Heart right ventricle (tissue), 16 donors: ENCODE measurements at regions not wholly inside any gene's neighbourhood (a gene's known extent, or its start where the extent isn't known, plus 50 kb on each side); places are given as distances from the start of the nearest gene placed in this dataset.

Experiments
- ATAC-seq, 8 donors: fragments of 200-7000 bp; cut with Tn5 transposase; one replicate each; pipeline ENCODE4 v1.9.1; 2020; ENCODE audit warnings: mild to moderate bottlenecking in 8 of 8, moderate library complexity in 8 of 8, moderate number of reproducible peaks in 1 of 8
- DNase-seq, 2 donors: peaks; one replicate each; pipeline ENCODE4 v3.0.0-alpha.2; 2020
- H3K27ac ChIP-seq, 10 donors: fragments of 200-600 bp; sonication (generic) in 2 of 10; one replicate each; pipeline versions ENCODE4 v1.5.0 to v1.8.0; 2020 to 2022; ENCODE audit warnings: mild to moderate bottlenecking in 3 of 10
- H3K27me3 ChIP-seq, 7 donors: fragments of 200-600 bp; one replicate each; pipeline ENCODE4 v1.8.0; 2021 to 2022; ENCODE audit warnings: mild to moderate bottlenecking in 2 of 7
- H3K36me3 ChIP-seq, 9 donors: fragments of 200-600 bp; sonication (generic) in 1 of 9; one replicate each; pipeline versions ENCODE4 v1.5.0 to v1.8.0; 2020 to 2022; ENCODE audit warnings: mild to moderate bottlenecking in 2 of 9
- H3K4me1 ChIP-seq, 9 donors: fragments of 200-600 bp; sonication (generic) in 1 of 9; one replicate each; pipeline versions ENCODE4 v1.5.0 to v1.8.0; 2020 to 2022; ENCODE audit warnings: mild to moderate bottlenecking in 4 of 9
- H3K4me3 ChIP-seq, 10 donors: fragments of 200-600 bp; sonication (generic) in 2 of 10; one replicate each; pipeline versions ENCODE4 v1.5.0 to v1.8.0; 2020 to 2022; ENCODE audit warnings: mild to moderate bottlenecking in 7 of 10, moderate library complexity in 2 of 10
- H3K9me3 ChIP-seq, 11 donors: fragments of 200-600 bp in 10 of 11; sonication (generic) in 2 of 11; one replicate each; pipeline versions ENCODE4 v1.5.0 to v1.8.0; 2013 to 2022; ENCODE audit warnings: mild to moderate bottlenecking in 2 of 11, control low read depth in 1 of 11, moderate library complexity in 1 of 11
- WGBS, 2 donors: extraction: QIAGEN DNeasy Blood & Tissue Kit; methylation state at CpG; one replicate each; pipeline ENCODE4 v1.1.7; 2013; ENCODE audit warnings: inconsistent platforms in 1 of 2; 5-methylcytosine and 5-hydroxymethylcytosine counted together
- intact Hi-C, 10 donors: fragments of 100-400 bp; cut with DNase I; formaldehyde crosslinking; loops; one replicate each; pipeline versions ENCODE4 v1.11.1 to v1.14.2; 2022
- TF ChIP-seq, protein P1 (sequence below), 9 donors: fragments of 200-600 bp; sonication (generic) in 2 of 9; IDR thresholded peaks; one replicate each; pipeline versions ENCODE4 v1.5.0 to v1.8.0; 2021 to 2022; ENCODE audit warnings: antibody characterized with exemption in 9 of 9, mild to moderate bottlenecking in 5 of 9, moderate library complexity in 1 of 9
- donor health status: Arrhythmogenic right ventricular cardiomyopathy.
- donor health status: ischemic (EF 13 %, LVEDD 7.1; RV severe dilation, severe dysfunction).
- donor health status: healthy with polysubstance abuse.
- donor health status: DM: no; HTN: yes; CAD: no.
- donor health status: DM: no; HTN: no; CAD: no.
- donor health status: ischemic (EF 25% LVEDD 6.9; RV normal size, moderate dysfunction).
- donor health status: ischemic (EF 25% LVEDD 5.7; RV mildly dilated, moderate dysfunction).
- donor health status: healthy.
- donor health status: DM: yes; HTN: yes; CAD: no.
- donor health status: Ischemic cardiomyopathy.
- donor health status: ischemic (EF 35%, LVEDD 5.7; RV mildly dilated, moderate dysfunction).
- donor health status: nonischemic (EF 11% LVEDD 7.7; RV severe dilation, severe dysfunction).
- donor health status: DM: yes; HTN: yes; CAD: no.
- donor health status: PGD.
- donor health status: ischemic (EF 29% LVEDD 5.4; RV normal size, mild dysfunction).
- donor health status: nonischemic (EF 23%, LVEDD 6.1; RV moderate dilation, normal function).

DNA sequence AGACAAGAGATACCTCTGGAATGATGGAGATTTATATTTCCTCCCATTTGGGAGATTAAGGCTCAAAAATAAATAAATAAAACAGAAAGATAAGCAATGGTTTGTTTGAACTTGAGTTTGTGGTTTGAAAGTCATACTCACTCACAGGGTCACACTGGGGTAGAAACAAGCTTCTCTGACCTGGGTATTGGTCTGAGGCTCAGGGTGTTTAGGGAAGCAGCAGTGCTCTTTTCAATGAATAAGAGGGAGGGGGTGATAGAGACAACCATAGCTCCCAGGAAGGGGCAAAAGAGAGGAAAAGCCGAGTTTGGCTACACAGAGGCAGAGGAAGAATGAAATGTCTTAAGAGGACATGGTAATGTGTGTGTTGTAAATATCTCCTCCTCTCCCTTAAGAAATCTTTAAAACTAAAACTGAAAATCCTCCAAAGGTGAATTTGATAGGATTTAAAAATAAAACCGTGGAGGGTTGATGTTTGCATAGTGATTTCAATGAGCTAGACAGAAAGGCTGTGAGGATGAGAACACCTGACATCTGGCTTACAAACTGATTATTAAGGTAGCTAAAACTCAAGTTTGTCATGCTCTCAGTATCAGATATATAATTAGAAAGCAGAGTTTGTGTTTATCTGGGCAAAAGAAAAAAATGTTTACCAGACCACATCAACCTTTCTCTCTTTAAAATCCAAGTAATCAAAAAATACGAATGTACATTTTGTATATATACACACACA, 159.9 kb upstream of the TMEFF2 start:
- H3K4me3 ChIP-seq = no peak overlapping the region
- TF ChIP-seq, protein P1, sequence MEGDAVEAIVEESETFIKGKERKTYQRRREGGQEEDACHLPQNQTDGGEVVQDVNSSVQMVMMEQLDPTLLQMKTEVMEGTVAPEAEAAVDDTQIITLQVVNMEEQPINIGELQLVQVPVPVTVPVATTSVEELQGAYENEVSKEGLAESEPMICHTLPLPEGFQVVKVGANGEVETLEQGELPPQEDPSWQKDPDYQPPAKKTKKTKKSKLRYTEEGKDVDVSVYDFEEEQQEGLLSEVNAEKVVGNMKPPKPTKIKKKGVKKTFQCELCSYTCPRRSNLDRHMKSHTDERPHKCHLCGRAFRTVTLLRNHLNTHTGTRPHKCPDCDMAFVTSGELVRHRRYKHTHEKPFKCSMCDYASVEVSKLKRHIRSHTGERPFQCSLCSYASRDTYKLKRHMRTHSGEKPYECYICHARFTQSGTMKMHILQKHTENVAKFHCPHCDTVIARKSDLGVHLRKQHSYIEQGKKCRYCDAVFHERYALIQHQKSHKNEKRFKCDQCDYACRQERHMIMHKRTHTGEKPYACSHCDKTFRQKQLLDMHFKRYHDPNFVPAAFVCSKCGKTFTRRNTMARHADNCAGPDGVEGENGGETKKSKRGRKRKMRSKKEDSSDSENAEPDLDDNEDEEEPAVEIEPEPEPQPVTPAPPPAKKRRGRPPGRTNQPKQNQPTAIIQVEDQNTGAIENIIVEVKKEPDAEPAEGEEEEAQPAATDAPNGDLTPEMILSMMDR (IDR thresholded peaks at IDR 0.05) = no peak
- H3K27ac ChIP-seq = no peak overlapping the region
- H3K4me1 ChIP-seq = no peaks in the 10 kb centered on the region
- H3K27me3 ChIP-seq = no peaks in the 10 kb centered on the region
- DNase-seq (no peak), ATAC-seq (no peak)
- no peaks in the 10 kb centered on the region for H3K36me3 ChIP-seq
- WGBS, 2 donors = 65 to 67% methylated on average over 3 of the region's 3 CpGs
- H3K9me3 ChIP-seq = no peaks in the 10 kb centered on the region
- intact Hi-C loops = no loop called here

DNA sequence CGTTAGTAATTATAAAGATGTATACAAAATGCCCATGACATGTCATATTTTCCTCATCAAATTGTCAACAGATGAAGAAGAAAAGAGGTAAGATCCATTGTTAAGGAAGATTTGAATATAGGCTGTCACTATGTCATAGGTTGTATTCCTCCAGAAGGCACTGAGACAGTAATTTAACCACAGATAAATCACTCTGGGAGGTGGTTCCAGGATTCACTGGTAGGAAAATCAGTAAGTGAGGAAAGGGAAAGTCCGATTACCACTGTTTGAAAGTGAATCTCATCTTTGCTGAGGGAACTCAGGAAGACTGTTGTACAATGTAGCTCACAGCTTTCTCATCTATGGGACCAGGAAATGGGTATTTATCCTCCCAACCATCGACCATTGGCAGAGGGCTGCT, 152.8 kb upstream of the TMEFF2 start:
- Histone ChIP-seq H3K27me3 (no peaks in the 10 kb centered on the region), H3K4me3 (no peak overlapping the region), H3K9me3 (peaks cover 0 to 15% (median 0%) of the 10 kb centered on the region in 11 donors), H3K27ac (no peak overlapping the region), H3K4me1 (no peaks in the 10 kb centered on the region), H3K36me3 (no peaks in the 10 kb centered on the region)
- TF ChIP-seq, protein P1 (IDR thresholded peaks at IDR 0.05) = no peak
- ATAC-seq (no peak), DNase-seq (no peak)
- WGBS, 2 donors = 75 to 81% methylated on average over 3 of the region's 3 CpGs
- intact Hi-C loops = no loop called here

DNA sequence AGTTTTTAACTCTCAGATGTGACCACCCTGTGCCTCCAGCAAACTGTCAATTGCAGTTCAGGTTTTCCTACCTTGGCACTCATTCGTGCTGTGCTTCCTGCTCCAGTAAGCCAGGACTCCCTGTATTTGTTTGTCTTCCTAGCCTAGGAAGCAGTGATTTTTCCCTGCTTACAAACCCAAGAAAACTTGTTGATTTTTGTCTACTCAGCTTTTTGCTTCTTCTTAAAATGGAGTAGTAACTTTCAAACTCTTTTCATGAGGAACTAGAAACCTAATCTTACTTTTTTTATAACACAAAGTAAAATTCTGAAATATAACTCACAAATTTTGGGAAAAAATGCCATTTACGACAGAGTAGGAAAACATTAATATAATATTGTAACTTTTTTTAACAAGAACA, 150.6 kb upstream of the TMEFF2 start:
- WGBS, 2 donors = 75 to 88% methylated on average over 2 of the region's 2 CpGs
- Histone ChIP-seq H3K4me1 (no peaks in the 10 kb centered on the region), H3K4me3 (no peak overlapping the region), H3K27me3 (no peaks in the 10 kb centered on the region), H3K27ac (no peak overlapping the region), H3K9me3 (peaks cover 0 to 15% (median 0%) of the 10 kb centered on the region in 11 donors), H3K36me3 (no peaks in the 10 kb centered on the region)
- TF ChIP-seq, protein P1 (IDR thresholded peaks at IDR 0.05) = no peak
- DNase-seq = no peak
- no peak for ATAC-seq
- intact Hi-C loops = no loop called here

DNA sequence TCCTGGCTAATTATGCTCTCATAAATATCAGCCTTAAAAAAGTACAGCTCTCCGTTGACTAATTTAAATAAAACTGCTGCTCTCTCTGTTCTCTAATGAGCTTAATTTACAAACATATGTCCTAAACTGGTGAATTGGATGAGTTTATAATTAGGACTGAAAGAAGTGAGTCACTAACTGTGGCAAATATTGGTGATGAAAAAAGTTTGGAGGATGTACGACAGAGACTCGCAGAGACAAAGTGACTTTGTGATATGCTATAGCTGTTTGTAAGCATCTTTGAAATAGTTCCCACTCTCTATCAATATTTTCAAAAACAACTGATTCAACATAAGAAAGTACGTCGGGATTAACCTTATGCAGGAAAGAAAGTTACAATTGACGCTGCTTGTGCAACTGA, 138.9 kb upstream of the TMEFF2 start:
- DNase-seq (no peak), ATAC-seq (no peak)
- Histone ChIP-seq H3K4me3 (no peak overlapping the region), H3K27me3 (no peaks in the 10 kb centered on the region), H3K9me3 (no peaks in the 10 kb centered on the region), H3K36me3 (no peaks in the 10 kb centered on the region), H3K4me1 (no peaks in the 10 kb centered on the region), H3K27ac (no peak overlapping the region)
- intact Hi-C loops = no loop called here
- WGBS, 2 donors = 84 to 90% methylated on average over 6 of the region's 6 CpGs
- TF ChIP-seq, protein P1 (IDR thresholded peaks at IDR 0.05) = no peak
